ENCODE measurements at regions not wholly inside any gene's neighbourhood (a gene's known extent, or its start where the extent isn't known, plus 50 kb on each side); places are given as distances from the start of the nearest gene placed in this dataset.
"Not testable (repeated sequence)": the region's sequence is repeated elsewhere in the genome, so short reads cannot be mapped to it uniquely, and the experiment has no call there.

DNA sequence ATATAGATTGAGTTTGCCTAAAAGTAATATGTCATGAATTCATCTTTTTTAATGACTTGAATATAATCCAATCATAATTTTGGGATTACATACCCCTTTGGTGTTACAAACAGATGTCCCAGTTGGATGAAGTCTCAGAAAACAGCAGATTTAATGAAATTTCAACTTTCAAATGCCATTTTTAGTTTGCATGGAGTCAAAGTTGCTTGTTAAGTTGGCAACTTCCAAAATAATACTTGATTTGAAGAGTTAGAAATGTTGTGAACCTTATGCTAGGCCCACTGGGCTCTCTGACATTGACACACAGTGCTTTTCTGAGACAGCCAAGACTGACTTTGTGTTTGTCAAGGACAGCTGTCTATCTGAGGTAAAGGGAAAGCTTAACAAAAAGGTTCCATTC lies 248.1 kb downstream of the KIF20B start:
- no peak for DNase-seq (ENCODE audit: low read depth)

DNA sequence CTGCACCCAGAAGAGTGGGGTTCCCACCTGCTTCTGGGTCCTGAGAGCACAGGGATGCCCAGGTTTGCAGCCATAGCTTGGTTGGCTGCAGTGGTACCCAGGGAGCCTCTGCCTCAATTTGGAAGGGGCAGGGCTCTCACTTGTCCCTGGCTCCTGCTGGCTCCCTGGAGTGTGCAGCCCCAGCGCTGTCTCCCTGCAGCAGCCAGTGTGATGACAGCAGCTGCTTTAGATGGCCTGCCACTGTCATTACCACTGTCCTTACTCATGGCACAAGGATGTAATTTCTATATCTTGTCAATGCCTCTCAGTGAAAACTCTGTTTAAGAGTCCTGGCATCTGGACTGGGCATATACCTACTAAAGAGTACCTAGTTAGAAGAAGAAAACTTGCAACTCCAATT lies 250.9 kb downstream of the KIF20B start:
- DNase-seq (ENCODE audit: low read depth) = no peak

DNA sequence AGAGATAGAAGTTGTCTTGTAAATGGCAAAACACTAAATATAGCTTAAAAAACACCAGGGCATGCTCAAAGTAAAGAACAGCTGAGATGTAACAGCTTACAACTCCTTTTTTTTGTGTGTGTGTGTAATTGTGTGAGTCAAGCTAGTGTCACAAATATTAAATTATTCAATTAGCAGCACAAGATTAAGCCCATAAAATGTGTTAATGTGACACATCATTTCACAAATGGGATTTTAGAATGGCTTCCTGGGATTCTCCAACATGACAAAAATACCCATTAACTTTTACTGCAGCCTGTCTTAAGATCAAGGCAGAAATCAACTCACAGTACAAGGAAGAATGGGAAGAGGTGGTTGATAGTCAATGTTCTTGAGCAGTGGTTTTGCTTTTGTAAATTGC lies 251.4 kb downstream of the KIF20B start:
- no peak for DNase-seq (ENCODE audit: low read depth)

DNA sequence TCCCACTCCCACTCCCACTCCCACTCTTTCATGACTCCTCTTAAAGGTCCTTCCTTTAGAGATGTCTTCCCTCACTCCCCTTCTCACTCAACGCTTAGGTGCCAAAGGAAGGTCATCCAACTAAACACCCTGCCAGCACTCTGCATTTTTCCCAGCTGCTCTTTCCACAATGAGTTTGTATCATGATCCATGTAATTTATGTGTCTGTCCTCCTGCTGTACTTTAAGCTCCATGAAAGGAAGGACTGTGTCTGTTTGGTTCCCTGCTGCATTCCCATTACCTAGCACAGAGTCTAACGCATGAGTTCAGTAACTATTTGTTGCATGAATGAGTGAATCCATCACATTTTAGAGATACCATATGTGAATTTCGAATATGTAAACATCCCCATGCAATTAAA lies 252.7 kb downstream of the KIF20B start:
- no peak for DNase-seq (ENCODE audit: low read depth)

DNA sequence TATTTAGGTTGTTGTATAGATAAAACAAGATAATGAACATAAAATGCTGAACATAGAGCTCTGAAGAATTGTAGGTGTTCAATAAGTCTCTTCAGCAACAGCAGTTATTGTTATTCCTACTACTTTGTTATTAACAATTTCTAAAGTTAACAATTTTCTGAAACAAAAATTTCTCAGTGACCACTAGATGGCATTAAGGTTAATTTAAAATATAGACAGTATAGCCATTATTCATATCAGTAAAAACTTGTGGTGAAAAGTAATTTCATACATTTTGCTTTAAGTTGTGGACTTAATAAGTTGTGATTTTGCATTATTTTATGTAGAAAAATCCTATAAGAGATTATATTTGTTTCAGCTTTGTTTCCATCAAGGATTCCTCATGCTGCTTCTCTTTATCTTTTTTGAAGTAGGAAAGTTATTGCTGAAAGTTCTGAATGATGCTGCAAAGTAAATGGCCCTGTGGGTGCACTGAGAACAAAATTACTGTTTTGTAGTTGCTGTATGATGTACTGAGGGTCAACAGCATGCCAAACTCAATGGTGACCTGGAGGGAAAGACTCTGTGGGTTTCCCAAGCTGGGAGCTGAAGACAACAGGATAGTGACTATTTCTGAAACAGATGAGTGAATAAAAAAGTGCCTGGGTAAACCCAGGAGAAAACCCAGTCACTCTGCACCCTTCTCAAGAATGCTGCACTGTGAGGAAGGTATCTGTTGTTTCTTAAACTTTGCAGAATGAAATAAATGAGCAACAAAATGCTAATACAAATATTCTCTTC lies 253.6 kb downstream of the KIF20B start:
- DNase-seq (ENCODE audit: low read depth) = no peak

DNA sequence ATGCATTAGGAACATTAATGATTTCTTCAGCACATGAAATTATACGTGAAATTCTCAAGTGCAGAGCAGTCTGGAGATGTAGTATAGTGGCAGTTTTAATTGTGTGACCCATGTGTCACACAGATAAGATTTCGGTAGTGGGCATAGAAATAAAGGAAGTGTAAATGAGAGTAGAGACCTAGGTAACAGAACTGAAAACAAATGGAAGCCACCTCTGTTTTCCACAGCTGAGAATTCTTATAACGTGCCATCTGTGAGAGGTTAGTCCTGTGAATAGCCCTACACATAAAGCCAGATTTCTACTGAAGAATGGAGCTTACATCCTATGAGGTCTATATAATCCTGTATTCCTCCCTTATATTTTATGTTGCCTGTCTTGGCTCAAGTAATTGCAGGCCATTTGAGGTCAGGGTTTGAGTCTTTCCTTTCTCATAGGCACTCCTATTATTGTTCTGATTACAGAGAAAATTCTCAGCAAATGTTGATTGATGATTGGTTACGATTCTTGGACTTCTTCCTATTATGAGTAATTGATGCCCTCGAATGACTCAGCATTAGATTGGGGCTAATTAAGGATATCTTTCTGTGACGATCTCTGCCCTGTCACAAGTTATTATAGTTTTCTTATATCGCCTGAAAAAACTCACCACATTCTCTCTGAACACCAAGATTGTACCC lies 258.2 kb downstream of the KIF20B start:
- DNase-seq (ENCODE audit: low read depth) = no peak

DNA sequence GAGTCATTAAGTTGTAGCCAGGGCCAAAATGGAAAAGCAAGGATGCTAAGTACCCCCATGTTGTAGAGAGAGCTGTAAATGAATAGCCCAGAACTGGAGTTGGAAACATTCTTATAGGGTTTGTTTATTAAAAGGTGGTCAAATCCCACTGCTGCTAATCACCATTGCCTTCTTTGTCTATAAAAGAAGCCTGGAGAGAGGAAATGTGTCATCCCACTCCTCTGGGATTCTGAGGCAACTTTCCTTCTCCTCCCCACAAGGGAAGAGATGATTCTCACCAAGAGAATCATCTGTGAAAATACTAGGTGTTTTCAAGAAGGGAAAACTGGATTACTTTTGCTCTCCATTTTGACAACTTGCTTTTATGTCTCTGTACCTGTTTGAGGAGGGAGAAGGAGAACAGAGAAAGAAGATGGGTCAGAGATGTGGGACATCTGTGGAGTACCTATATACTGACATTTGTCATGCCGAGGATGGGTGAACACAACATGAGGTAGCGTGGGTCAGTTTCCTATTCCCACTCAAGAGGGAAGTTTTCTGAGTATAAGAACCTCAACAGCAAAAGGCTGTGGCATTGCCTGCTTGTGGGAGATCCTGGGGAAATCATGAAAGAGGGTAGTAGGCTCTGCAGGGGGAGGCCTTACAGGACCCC lies 262.2 kb downstream of the KIF20B start:
- no peak for DNase-seq (ENCODE audit: low read depth)

DNA sequence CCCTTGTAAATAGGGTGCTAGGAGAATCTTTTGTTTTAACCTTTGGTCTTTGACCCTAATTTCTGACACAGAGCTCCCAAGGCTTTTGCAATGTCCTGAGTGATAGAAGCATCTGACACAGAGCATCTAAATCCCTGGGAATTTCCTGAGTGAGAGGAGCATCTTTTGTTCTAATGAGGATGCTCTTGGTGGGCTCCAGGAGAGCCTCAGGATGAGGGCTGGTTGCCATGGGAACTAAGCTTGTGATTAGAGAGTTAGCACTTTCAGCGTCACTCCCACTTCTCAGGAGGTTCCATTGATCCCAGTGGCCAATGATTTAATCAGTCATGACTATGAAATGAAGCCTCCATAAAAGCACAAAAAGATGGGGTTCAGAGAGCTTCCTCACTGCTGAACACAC lies 264.8 kb downstream of the KIF20B start:
- no peak for DNase-seq (ENCODE audit: low read depth)

DNA sequence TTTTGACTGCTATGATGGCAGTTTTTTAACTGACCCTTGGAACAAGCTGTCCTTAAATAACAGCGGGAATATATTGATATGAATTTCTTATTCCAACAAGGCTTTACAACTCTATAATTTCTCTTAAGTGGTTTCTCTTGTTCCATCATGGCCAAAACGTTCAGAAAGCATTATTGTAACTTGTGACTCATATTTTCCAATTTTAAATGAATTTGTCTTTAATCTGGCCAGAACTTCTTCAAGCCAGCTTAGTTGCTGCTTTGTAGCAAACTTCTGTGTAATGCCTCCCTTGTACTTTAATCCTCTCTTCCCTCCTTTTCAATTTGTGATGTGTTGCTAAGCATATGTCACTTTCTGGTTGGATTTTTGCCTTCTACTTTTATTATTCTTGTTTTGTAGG lies 271.9 kb downstream of the KIF20B start:
- no peak for DNase-seq (ENCODE audit: low read depth)

DNA sequence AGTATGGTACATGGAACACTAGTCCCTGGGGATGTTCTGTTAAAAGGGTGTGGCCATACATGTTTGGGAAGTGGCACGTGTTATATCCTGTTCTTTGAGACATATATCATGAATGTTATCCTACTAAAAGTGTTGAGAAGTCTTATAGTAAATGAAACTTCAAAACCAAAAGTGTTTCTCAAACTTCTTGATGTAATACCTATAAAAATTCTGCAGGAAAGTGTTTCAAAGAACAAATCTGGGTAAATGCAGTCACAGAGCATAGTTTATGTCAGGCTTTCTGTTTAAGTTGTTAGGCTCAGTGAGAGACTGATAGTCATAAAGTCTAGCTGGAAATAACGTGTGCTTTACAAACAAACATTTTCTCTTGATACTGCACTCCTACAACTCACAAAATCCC lies 273.7 kb downstream of the KIF20B start:
- no peak for DNase-seq (ENCODE audit: low read depth)

DNA sequence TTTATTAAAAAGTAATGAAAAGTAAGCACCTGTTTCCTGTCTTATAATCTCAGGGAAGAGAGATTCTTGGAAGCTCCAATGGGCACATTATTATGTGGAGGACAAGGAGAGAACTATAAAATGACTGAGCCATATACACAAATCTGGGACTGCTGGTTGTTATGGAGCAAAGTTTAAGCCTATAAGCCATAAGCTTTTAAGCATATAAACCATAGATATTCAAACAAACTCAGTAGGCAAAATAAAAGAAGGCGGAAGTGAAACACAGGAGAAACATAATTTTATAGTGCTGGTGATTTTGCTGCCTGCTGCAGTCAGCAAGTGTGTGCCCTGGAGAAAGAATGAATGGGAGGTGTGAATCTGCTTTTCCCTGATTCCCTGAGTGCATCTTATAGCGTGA lies 274.4 kb downstream of the KIF20B start:
- DNase-seq (ENCODE audit: low read depth) = no peak

DNA sequence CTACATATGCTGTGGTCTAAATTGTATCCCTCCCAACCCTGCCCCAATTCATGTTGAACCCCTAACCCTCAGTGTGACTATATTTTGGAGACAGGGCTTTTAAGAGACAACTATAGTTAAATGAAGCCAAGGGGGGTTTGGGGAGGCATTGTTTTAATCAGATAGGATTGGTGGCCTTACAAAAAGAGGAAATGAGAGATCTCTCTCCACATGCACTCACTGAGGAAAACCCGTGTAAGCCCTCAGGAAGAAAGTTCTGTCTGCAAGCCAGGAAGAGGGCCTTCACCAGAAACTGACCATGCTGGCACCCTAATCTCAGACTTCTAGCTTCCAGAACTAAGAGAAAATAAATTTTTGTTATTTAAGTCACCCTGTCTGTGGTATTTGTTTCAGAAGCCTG lies 276.7 kb downstream of the KIF20B start:
- no peak for DNase-seq (ENCODE audit: low read depth)

DNA sequence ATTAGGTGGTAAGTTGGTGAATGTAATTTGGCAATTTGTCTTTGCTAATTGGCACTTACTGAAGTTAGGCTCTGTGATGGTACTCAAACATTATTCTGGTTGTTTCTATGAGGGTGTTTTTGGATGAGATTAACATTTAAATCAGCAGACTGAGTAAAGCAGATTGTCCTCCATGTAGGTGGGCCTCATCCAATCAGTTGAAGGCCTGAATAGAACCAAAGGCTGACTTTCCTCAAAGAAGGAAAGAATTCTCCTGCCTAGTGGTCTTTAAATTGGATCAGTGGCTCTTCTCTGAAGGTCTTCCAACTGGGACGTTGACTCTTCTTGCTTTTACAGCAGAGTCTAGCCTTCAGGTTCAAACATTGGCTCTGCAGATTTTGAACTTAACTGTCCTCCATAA lies 278.3 kb downstream of the KIF20B start:
- DNase-seq (ENCODE audit: low read depth) = no peak

DNA sequence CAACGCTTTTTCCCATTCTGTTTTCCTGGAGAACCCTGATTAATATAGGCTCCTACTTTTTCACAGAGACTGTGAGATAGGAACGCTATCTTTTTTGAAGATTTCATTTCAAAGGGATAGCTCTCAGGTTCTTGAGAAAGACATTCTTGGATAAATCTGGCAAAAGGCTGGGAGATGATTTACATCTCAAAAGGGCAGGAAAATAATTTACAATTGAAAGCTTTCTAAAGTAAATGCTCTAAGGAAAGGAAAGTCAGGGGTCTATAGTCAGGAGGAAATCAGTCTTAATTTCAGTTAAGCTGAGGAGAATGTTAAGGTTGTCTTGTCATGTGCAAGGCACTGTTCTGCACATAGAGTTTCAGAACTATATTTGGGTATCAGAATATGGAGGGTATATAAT lies 278.8 kb downstream of the KIF20B start:
- no peak for DNase-seq (ENCODE audit: low read depth)

DNA sequence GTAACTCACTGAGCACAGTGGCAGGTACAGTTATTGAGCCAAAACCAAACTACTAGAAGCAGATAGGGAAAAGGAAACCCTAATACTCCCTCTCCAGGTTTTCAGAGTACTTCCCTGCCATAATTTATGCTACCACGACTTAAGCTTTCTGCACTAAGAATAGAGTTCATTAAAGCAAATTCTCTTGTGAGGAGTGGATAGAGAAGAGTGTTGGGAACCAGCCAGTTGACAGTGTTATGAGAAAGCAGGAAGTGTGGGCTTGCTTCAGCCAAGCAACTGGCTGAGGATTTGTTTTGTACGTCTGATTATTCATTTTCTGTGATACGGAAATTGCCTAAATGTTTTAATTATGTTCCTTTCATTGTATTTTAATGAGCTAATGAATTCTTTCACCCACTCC lies 280.5 kb downstream of the KIF20B start:
- DNase-seq (ENCODE audit: low read depth) = no peak

DNA sequence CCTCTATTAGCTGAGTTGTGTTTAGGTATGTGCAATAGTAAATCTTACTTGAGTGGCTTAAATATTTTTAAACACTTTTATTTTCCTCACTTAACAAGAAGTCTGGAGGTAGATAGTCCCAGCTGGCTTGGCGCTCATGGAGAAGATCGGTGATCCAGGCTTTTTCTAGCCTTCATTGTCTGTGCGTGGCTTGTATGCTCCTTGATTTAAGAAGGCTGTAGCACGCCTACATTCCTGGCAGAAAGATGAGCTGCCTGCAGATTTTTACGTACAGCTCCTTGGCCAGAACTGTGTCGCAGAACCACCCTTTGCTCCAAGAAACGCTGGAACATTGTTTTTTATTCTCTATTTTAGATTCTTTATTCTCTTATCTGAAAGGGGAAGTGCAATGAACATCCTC lies 284.1 kb downstream of the KIF20B start:
- no peak for DNase-seq (ENCODE audit: low read depth)

DNA sequence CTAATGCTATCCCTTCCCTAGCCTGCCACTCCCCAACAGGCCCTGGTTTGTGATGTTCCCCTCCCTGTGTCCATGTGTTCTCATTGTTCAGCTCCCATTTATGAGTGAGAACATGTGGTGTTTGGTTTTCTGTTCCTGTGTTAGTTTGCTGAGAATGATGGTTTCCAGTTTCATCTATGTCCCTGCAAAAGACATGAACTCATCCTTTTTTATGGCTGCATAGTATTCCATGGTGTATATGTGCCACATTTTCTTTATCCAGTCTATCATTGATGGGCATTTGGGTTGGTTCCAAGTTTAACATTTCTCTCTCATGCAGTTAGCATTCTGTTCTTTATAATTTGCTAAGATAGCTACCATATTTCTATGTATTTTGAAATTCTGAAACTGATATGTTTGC lies 287.0 kb downstream of the KIF20B start:
- not testable (repeated sequence) for DNase-seq (ENCODE audit: low read depth)

DNA sequence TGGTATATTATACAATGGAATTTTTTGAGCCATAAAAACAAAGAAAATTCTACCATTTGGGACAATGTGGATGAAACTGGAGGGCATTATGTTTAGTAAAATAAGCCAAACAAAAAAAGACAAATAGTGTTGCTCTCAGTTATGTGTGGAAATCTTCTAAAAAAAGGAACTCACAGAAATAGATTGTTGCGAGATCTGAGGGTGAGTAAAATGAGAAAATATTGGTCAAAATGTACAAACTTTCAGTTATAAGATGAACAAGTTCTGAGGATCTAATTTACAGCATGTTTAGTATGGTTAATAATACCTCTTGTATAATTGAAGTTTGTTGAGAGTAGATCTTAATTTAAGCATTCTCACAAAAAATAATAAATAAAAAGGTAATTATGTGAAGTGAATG lies 291.2 kb downstream of the KIF20B start:
- no peak for DNase-seq (ENCODE audit: low read depth)

DNA sequence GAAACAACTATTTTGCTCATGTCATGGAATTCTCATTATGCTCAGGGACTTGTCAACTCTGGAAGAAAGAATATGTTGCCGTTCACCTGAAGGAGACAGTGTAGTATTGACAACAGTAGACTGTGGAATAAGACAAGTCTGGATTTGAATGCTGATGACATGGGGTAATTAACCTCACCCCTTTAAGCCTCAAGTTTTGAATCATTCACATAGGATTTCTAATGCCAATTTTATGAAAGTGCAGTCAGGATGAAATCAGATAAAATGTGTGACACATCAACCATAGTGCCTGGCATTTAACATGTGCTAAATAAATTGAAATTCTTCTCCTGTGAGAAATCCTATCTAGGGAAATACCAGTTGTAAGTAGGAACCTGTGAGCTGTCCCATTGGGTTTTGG lies 305.8 kb downstream of the KIF20B start:
- peak; percentile 53 for DNase-seq (ENCODE audit: low read depth)

DNA sequence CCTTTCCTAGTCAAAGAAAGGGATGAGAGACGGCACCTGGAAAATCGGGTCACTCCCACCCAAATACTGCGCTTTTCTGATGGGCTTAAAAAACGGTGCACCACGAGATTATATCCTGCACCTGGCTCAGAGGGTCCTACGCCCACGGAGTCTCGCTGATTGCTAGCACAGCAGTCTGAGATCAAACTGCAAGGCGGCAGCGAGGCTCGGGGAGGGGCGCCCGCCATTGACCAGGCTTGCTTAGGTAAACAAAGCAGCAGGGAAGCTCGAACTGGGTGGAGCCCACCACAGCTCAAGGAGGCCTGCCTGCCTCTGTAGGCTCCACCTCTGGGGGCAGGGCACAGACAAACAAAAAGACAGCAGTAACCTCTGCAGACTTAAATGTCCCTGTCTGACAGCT lies 309.9 kb downstream of the KIF20B start:
- DNase-seq (ENCODE audit: low read depth) = not testable (repeated sequence)

DNA sequence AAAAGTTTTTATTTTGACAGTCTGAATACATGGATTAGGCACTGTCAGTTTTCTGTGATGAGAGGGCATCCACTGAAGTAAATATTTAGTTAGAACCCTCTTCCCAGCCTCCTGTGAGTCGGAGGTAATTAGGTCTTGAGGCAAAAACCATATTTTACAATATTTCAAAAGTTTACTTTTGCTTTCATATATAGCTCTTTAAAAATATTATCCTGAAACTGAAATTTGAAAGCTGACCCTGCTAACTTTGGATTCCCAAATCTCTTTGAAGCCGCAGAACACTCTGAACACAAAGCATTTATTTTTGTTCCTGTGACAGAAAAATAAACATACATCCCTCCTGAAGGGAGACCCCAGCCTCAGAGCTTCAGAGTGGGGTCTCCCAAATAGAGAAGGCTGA lies 317.4 kb downstream of the KIF20B start:
- DNase-seq (ENCODE audit: low read depth) = no peak

DNA sequence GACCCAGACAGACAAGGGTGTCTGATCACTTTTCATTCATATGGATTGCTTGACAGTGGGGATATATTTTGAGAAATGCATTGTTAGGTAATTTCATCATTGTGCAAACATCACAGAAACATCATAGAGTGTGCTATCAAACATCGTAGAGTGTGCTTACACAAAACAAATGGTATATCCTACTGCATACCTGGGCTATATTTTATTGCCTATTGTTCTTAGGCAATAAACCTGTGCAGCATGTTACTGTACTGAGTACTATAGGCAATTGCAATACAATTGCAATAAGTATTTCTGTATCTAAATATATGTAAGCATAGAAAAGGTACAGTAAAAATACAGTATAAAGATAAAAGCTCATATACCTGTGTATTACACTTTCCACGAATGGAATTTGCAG lies 319.1 kb downstream of the KIF20B start:
- DNase-seq (ENCODE audit: low read depth) = no peak

DNA sequence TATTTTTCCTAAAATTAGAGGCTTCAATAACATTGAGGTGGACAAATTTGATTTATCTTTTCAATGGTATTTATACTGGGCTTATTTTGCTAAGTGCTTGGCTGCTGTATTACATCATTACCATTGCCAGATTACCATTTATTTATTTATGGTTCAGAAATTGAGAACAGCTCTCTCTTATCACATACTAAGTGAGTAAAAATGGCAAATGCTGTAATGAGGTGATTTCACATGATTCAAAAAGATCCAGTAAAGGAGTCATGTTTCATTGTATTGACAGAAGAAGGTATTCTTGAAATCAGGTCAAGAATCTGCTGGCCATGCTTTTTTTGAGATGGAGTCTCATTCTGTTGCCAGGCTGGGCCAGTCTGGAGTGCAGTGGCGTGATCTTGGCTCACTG lies 322.6 kb downstream of the KIF20B start:
- no peak for DNase-seq (ENCODE audit: low read depth)

Data from HS-27A (cell line).